Esophagus muscularis mucosa (tissue), 4 donors: ENCODE measurements at regions not wholly inside any gene's neighbourhood (a gene's known extent, or its start where the extent isn't known, plus 50 kb on each side); places are given as distances from the start of the nearest gene placed in this dataset.

ENCODE experiments used
- DNase-seq: peaks from one replicate; pipeline ENCODE4 v3.0.0-alpha.2; 2017; ENCODE audit errors: extremely low spot score
- H3K27ac ChIP-seq, 4 donors: fragments of 200-600 bp; sonication (generic); replicated peaks in 1 of 4; 1 replicate in 3 of 4; 2 replicates in 1 of 4; pipeline ENCODE4 v1.5.1; 2016 to 2019; ENCODE audit warnings: mild to moderate bottlenecking in 1 of 4
- H3K27me3 ChIP-seq, 4 donors: fragments of 200-600 bp; sonication (generic); one replicate each; pipeline versions ENCODE4 v1.5.1 to v1.6.0; 2016 to 2019
- H3K36me3 ChIP-seq, 4 donors: fragments of 200-600 bp; sonication (generic); one replicate each; pipeline ENCODE4 v1.5.1; 2016 to 2019
- H3K4me1 ChIP-seq, 4 donors: fragments of 200-600 bp; sonication (generic); one replicate each; pipeline ENCODE4 v1.5.1; 2016 to 2019
- H3K4me3 ChIP-seq, 4 donors: fragments of 200-600 bp; sonication (generic); 1 replicate in 2 of 4; 2 replicates in 2 of 4; pipeline ENCODE4 v1.5.1; 2016 to 2019; ENCODE audit warnings: mild to moderate bottlenecking in 4 of 4, moderate library complexity in 1 of 4
- H3K9me3 ChIP-seq, 4 donors: fragments of 200-600 bp; sonication (generic); 1 replicate in 3 of 4; 2 replicates in 1 of 4; pipeline ENCODE4 v1.5.1; 2016 to 2019
- CTCF ChIP-seq, 3 experiments: fragments of 200-600 bp in 2 of 3; fragments of 450-650 bp in 1 of 3; sonication (generic) in 2 of 3; IDR thresholded peaks; one replicate each; pipeline ENCODE4 v1.5.1; 2017 to 2019; ENCODE audit warnings: antibody characterized with exemption in 3 of 3, mild to moderate bottlenecking in 2 of 3, moderate library complexity in 1 of 3
- EP300 ChIP-seq: sonication (generic); formaldehyde crosslinking; IDR thresholded peaks from one replicate; pipeline ENCODE4 v1.6.1; 2017; ENCODE audit warnings: antibody characterized with exemption
- POLR2A ChIP-seq: fragments of 450-650 bp; IDR thresholded peaks from one replicate; pipeline ENCODE4 v1.6.1; 2017; ENCODE audit warnings: antibody characterized with exemption, moderate library complexity, mild to moderate bottlenecking, low read depth
- POLR2AphosphoS5 ChIP-seq, 2 donors: sonication (generic); formaldehyde crosslinking; IDR thresholded peaks; one replicate each; pipeline ENCODE4 v1.6.1; 2017; ENCODE audit warnings: antibody characterized with exemption in 2 of 2
- WGBS: methylation state at CpG from one replicate; pipeline ENCODE4 v1.1.5; 2018; 5-methylcytosine and 5-hydroxymethylcytosine counted together
- intact Hi-C: fragments of 100-400 bp; cut with DNase I; formaldehyde crosslinking; loops from one replicate; pipeline ENCODE4 v1.15.1; 2023

GRCh38 chr6:105802703-105803102 lies 283.4 kb upstream of the PRDM1 start:
- no peak for DNase-seq
- no peak for TF ChIP-seq EP300
- TF ChIP-seq POLR2AphosphoS5 (IDR thresholded peaks at IDR 0.05): no peak
- TF ChIP-seq POLR2A: no peak
- no peak for TF ChIP-seq CTCF (IDR thresholded peaks at IDR 0.05)
- Histone ChIP-seq H3K27ac (no peak overlapping the region), H3K9me3 (no peaks in the 10 kb centered on the region), H3K36me3 (no peaks in the 10 kb centered on the region), H3K4me1 (peaks cover 12 to 22% (median 19%) of the 10 kb centered on the region in 4 donors), H3K4me3 (no peak overlapping the region), H3K27me3 (no peaks in the 10 kb centered on the region)
- intact Hi-C loops: no loop called here
- 95% methylated on average over 3 of the region's 3 CpGs for WGBS

- H3K27ac ChIP-seq: no peak overlapping the region
- peaks cover 19 to 24% (median 21%) of the 10 kb centered on the region in 4 donors for H3K4me1 ChIP-seq
- DNase-seq: no peak
- no peak overlapping the region for H3K4me3 ChIP-seq
- no peaks in the 10 kb centered on the region for H3K36me3 ChIP-seq
- WGBS: 91% methylated on average over 2 of the region's 2 CpGs
- no peak for TF ChIP-seq EP300
- TF ChIP-seq POLR2AphosphoS5 (IDR thresholded peaks at IDR 0.05): no peak
- no peak for TF ChIP-seq CTCF (IDR thresholded peaks at IDR 0.05)
- no peak for TF ChIP-seq POLR2A
- H3K9me3 ChIP-seq: no peaks in the 10 kb centered on the region
- intact Hi-C loops: no loop called here
- no peaks in the 10 kb centered on the region for H3K27me3 ChIP-seq
These were observed 285.3 kb upstream of the PRDM1 start for GRCh38 chr6:105800871-105801270.

- Histone ChIP-seq H3K36me3 (no peaks in the 10 kb centered on the region), H3K9me3 (no peaks in the 10 kb centered on the region), H3K27ac (no peak overlapping the region), H3K27me3 (no peaks in the 10 kb centered on the region), H3K4me1 (peaks cover 19 to 24% (median 21%) of the 10 kb centered on the region in 4 donors), H3K4me3 (no peak overlapping the region)
- no peak for DNase-seq
- intact Hi-C loops: no loop called here
- 93% methylated on average over 2 of the region's 2 CpGs for WGBS
- TF ChIP-seq CTCF (IDR thresholded peaks at IDR 0.05) (no peak), POLR2AphosphoS5 (IDR thresholded peaks at IDR 0.05) (no peak), POLR2A (no peak), EP300 (no peak)
These were observed 285.7 kb upstream of the PRDM1 start for GRCh38 chr6:105800398-105800797.

- peak overlapping the region in 3 of 4 donors; percentile 35 to 51 (median 39) for H3K27ac ChIP-seq
- H3K4me3 ChIP-seq: no peak overlapping the region
- no peaks in the 10 kb centered on the region for H3K36me3 ChIP-seq
- TF ChIP-seq POLR2AphosphoS5 (IDR thresholded peaks at IDR 0.05) (peak in 1 of 2 donors; percentile 43), POLR2A (no peak)
- no peaks in the 10 kb centered on the region for H3K27me3 ChIP-seq
- DNase-seq: no peak
- no peaks in the 10 kb centered on the region for H3K9me3 ChIP-seq
- WGBS: 17% methylated on average over 2 of the region's 2 CpGs
- intact Hi-C loops: no loop called here
- peaks cover 19 to 28% (median 22%) of the 10 kb centered on the region in 4 donors for H3K4me1 ChIP-seq
These were observed 287.1 kb upstream of the PRDM1 start for GRCh38 chr6:105799056-105799455.

GRCh38 chr6:105797983-105798453 lies 288.1 kb upstream of the PRDM1 start:
- Histone ChIP-seq H3K27me3 (no peaks in the 10 kb centered on the region), H3K9me3 (no peaks in the 10 kb centered on the region), H3K4me1 (peaks cover 19 to 31% (median 22%) of the 10 kb centered on the region in 4 donors), H3K4me3 (no peak overlapping the region), H3K27ac (peak overlapping the region in 1 of 4 donors; percentile 38), H3K36me3 (no peaks in the 10 kb centered on the region)
- intact Hi-C loops: no loop called here
- TF ChIP-seq CTCF (IDR thresholded peaks at IDR 0.05) (no peak), POLR2AphosphoS5 (IDR thresholded peaks at IDR 0.05) (peak in 1 of 2 donors; percentile 8)
- 71% methylated on average over 4 of the region's 4 CpGs for WGBS
- DNase-seq: no peak
